ENCODE measurements at regions not wholly inside any gene's neighbourhood (a gene's known extent, or its start where the extent isn't known, plus 50 kb on each side); places are given as distances from the start of the nearest gene placed in this dataset.
"Not testable (repeated sequence)": the region's sequence is repeated elsewhere in the genome, so short reads cannot be mapped to it uniquely, and the experiment has no call there.

DNA sequence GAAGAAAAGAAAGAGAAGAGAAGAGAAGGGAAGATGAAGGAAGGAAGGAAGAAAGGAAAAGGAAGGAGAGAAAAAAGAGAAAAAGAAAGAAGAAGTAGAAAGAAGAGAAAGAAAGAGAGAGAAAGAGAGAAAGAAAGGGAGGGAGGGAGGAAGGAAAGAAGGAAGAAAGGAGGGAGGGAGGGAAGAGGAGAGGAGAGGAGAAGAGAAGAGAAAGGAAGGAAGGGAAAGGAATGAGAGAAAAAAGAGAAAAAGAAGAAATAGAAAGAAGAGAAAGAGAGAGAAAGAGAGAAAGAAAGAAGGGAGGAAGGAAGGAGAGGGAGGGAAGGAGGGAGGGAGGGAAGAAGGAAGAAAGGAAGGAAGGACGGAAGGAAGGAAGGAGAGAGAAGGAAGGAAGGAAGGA lies 217.9 kb upstream of the POU1F1 start:
- intact Hi-C loops (cut with DNase I; ENCODE audit: low total_unique reads): no loop called here
- Histone ChIP-seq H3K27ac (no peak overlapping the region), H3K9me3 (no peaks in the 10 kb centered on the region), H3K4me3 (no peak overlapping the region), H3K27me3 (no peaks in the 10 kb centered on the region), H3K36me3 (ENCODE audit: low read depth, missing control alignments) (no peaks in the 10 kb centered on the region), H3K4me1 (no peaks in the 10 kb centered on the region)
- no CpG with 5 or more reads among the region's 1 CpG for WGBS, 2 donors
- TF ChIP-seq, protein P1, sequence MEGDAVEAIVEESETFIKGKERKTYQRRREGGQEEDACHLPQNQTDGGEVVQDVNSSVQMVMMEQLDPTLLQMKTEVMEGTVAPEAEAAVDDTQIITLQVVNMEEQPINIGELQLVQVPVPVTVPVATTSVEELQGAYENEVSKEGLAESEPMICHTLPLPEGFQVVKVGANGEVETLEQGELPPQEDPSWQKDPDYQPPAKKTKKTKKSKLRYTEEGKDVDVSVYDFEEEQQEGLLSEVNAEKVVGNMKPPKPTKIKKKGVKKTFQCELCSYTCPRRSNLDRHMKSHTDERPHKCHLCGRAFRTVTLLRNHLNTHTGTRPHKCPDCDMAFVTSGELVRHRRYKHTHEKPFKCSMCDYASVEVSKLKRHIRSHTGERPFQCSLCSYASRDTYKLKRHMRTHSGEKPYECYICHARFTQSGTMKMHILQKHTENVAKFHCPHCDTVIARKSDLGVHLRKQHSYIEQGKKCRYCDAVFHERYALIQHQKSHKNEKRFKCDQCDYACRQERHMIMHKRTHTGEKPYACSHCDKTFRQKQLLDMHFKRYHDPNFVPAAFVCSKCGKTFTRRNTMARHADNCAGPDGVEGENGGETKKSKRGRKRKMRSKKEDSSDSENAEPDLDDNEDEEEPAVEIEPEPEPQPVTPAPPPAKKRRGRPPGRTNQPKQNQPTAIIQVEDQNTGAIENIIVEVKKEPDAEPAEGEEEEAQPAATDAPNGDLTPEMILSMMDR (IDR thresholded peaks at IDR 0.05): no peak
- TF ChIP-seq POLR2A (IDR thresholded peaks at IDR 0.05): no peak
- DNase-seq: no peak

DNA sequence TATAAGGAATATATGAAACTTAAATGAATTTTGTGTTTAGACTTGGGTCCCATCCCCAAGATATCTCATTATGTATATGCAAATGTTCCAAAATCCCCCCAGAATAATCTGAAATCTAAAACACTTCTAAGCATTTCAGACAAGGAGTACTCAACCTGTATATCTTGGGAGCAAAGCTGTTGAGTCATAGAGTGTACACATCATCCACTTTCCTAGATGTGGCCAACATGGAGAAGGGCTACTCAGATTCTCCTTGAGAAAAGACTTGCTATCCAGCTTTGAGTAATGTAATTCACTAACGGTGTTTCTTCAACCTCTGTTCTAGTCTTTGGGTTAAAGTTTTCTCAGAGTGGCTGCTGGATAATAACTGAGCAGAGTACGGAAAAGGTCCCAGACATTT lies 215.5 kb upstream of the POU1F1 start:
- Histone ChIP-seq H3K36me3 (ENCODE audit: low read depth, missing control alignments) (no peaks in the 10 kb centered on the region), H3K27ac (no peak overlapping the region), H3K9me3 (no peaks in the 10 kb centered on the region), H3K4me3 (no peak overlapping the region), H3K27me3 (no peaks in the 10 kb centered on the region), H3K4me1 (no peaks in the 10 kb centered on the region)
- no peak for DNase-seq
- WGBS, 2 donors: 59 to 68% methylated on average over 2 of the region's 2 CpGs
- intact Hi-C loops (cut with DNase I; ENCODE audit: low total_unique reads): no loop called here
- TF ChIP-seq, protein P1 (IDR thresholded peaks at IDR 0.05): no peak
- no peak for TF ChIP-seq POLR2A (IDR thresholded peaks at IDR 0.05)

DNA sequence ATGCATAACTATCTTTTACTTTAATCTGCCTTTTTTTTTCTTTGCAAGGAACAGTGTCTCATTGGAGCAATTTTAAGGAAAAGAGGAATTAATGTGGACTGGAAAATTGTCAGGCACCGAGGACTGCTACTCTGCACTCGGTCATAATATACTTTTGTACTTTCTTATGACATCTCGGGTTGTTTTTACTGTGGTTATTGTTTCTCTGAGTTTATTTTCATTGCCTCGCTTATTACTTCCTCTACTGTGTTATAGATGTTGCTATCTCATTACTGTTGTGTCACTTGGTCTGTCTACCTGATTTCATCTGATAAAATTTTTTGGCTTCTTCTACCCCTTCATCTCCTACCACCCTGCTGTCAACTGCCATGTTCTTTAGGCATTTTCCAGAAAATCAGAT lies 213.5 kb upstream of the POU1F1 start:
- Histone ChIP-seq H3K27me3 (no peaks in the 10 kb centered on the region), H3K36me3 (ENCODE audit: low read depth, missing control alignments) (no peaks in the 10 kb centered on the region), H3K27ac (no peak overlapping the region), H3K4me3 (no peak overlapping the region), H3K9me3 (no peaks in the 10 kb centered on the region), H3K4me1 (no peaks in the 10 kb centered on the region)
- intact Hi-C loops (cut with DNase I; ENCODE audit: low total_unique reads): no loop called here
- no peak for DNase-seq
- TF ChIP-seq, protein P1 (IDR thresholded peaks at IDR 0.05): no peak
- TF ChIP-seq POLR2A (IDR thresholded peaks at IDR 0.05): no peak
- 74 to 96% methylated on average over 4 of the region's 4 CpGs for WGBS, 2 donors

- Histone ChIP-seq H3K27me3 (no peaks in the 10 kb centered on the region), H3K36me3 (ENCODE audit: low read depth, missing control alignments) (no peaks in the 10 kb centered on the region), H3K9me3 (no peaks in the 10 kb centered on the region), H3K27ac (no peak overlapping the region), H3K4me3 (no peak overlapping the region), H3K4me1 (no peaks in the 10 kb centered on the region)
- intact Hi-C loops (cut with DNase I; ENCODE audit: low total_unique reads): no loop called here
- no peak for DNase-seq
- 69 to 75% methylated on average over 2 of the region's 2 CpGs for WGBS, 2 donors
- TF ChIP-seq POLR2A (IDR thresholded peaks at IDR 0.05): no peak
- TF ChIP-seq, protein P1 (IDR thresholded peaks at IDR 0.05): no peak
Measured at GRCh38 chr3:87488765-87489164, 212.4 kb upstream of the POU1F1 start.

DNA sequence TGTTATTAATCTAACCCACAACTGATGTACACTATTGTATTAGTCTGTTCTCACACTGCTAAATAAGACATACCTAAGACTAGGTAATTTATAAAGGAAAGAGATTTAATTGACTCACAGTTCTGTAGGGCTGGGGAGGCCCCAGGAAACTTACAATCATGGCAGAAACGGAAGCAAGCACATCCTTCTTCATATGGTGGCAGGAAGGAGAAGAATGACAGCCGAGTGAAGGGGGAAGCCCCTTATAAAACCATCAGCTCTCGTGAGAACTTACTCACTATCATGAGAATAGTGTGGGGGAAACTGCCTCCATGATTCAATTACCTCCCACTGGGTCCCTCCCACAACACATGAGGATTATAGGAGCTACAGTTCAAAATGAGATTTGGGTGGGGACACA lies 210.3 kb upstream of the POU1F1 start:
- WGBS, 2 donors: 61 to 69% methylated on average over 3 of the region's 3 CpGs
- H3K27ac ChIP-seq; H3K36me3 ChIP-seq (ENCODE audit: low read depth, missing control alignments); H3K27me3 ChIP-seq; H3K9me3 ChIP-seq; H3K4me3 ChIP-seq; intact Hi-C loops (cut with DNase I; ENCODE audit: low total_unique reads); H3K4me1 ChIP-seq; DNase-seq: not testable (repeated sequence)
